HepG2 (cell line): ENCODE measurements at regions not wholly inside any gene's neighbourhood (a gene's known extent, or its start where the extent isn't known, plus 50 kb on each side); places are given as distances from the start of the nearest gene placed in this dataset.

Experiments
- ATAC-seq: fragments of 200-7000 bp; cut with Tn5 transposase; 3 replicates; pipeline ENCODE4 v1.9.1; 2020; ENCODE audit warnings: mild to moderate bottlenecking, moderate library complexity
- BruUV-seq: library from RNA; stranded (reverse); fragments of 400-500 nt; replicated peaks from 2 replicates; lab custom pipeline; 2021; lab: Mats Ljungman, UMichigan
- CTCF ChIA-PET: fragments of 300-600 bp; formaldehyde crosslinking; extraction: SDS; loops from one replicate; lab custom pipeline; 2021; ENCODE audit warnings: low total read pairs, inconsistent platforms, low intra/inter-chr PET ratio; lab: Yijun Ruan, JAX
- POLR2A ChIA-PET: fragments of 350-600 bp; sonication (Branson Sonifier 250); formaldehyde crosslinking; loops from one replicate; lab custom pipeline; 2020; ENCODE audit warnings: antibody characterized with exemption, inconsistent platforms; lab: Yijun Ruan, JAX
- DNase-seq: peaks from one replicate; pipeline ENCODE4 v3.0.0-alpha.2; 2015; ENCODE audit warnings: low spot score
- FAIRE-seq: peaks from 3 replicates; lab custom pipeline; 2011; peaks lifted over from hg19 to GRCh38; lab: Jason Lieb, UNC
- H2AFZ ChIP-seq: one replicate; pipeline ENCODE4 v1.6.1; 2011; ENCODE audit warnings: low read length, inconsistent platforms
- H3K27ac ChIP-seq: fragments of 300-600 bp; 3 replicates; pipeline ENCODE4 v1.8.0; 2011; ENCODE audit warnings: mixed run types, mild to moderate bottlenecking, mixed read lengths, low read length, inconsistent platforms; ENCODE audit not compliant: insufficient read depth; ENCODE audit errors: extremely low read length
- H3K27me3 ChIP-seq, 2 experiments: fragments of 200-600 bp in 1 of 2; 2 replicates in 1 of 2; 3 replicates in 1 of 2; pipeline versions ENCODE4 v1.6.0 to v1.8.0; 2011; ENCODE audit warnings: low read length in 2 of 2, mild to moderate bottlenecking in 2 of 2, moderate library complexity in 2 of 2, inconsistent platforms in 1 of 2; ENCODE audit not compliant: insufficient read depth in 2 of 2, control insufficient read depth in 1 of 2
- H3K36me3 ChIP-seq, 2 experiments: fragments of 200-600 bp in 1 of 2; replicated peaks in 1 of 2; 2 replicates in 1 of 2; 3 replicates in 1 of 2; pipeline versions ENCODE4 v1.5.1 to v1.8.0; 2011; ENCODE audit warnings: low read length in 2 of 2, inconsistent platforms in 1 of 2; ENCODE audit not compliant: insufficient read depth in 2 of 2, control insufficient read depth in 1 of 2
- H3K4me1 ChIP-seq: 2 replicates; pipeline ENCODE4 v1.5.1; 2012; ENCODE audit warnings: low read length, inconsistent platforms; ENCODE audit not compliant: insufficient read depth
- H3K4me2 ChIP-seq: 2 replicates; pipeline ENCODE4 v1.6.0; 2011; ENCODE audit warnings: low read depth, low read length, inconsistent platforms
- H3K4me3 ChIP-seq, 3 experiments: fragments of 200-600 bp in 1 of 3; sonication (generic), shearing (Covaris generic) in 1 of 3; replicated peaks in 1 of 3; 2 replicates each; pipeline ENCODE4 v1.5.1; 2011 to 2016; ENCODE audit warnings: low read length in 3 of 3, inconsistent platforms in 2 of 3, low read depth in 2 of 3, mild to moderate bottlenecking in 2 of 3, control low read depth in 1 of 3, mixed read lengths in 1 of 3; ENCODE audit not compliant: insufficient read depth in 1 of 3
- H3K79me2 ChIP-seq: one replicate; pipeline ENCODE4 v1.6.1; 2011; ENCODE audit warnings: low read length, inconsistent platforms; ENCODE audit not compliant: insufficient read depth
- H3K9ac ChIP-seq: 2 replicates; pipeline ENCODE4 v1.6.0; 2011; ENCODE audit warnings: mild to moderate bottlenecking, low read depth, low read length, inconsistent platforms; ENCODE audit not compliant: insufficient read depth
- H3K9me3 ChIP-seq: 2 replicates; pipeline ENCODE4 v1.5.1; 2012; ENCODE audit warnings: mild to moderate bottlenecking, low read length
- H4K20me1 ChIP-seq: 2 replicates; pipeline ENCODE4 v1.6.0; 2011; ENCODE audit warnings: inconsistent platforms, mild to moderate bottlenecking, low read length, moderate library complexity; ENCODE audit not compliant: insufficient read depth
- CAMTA2 ChIP-seq: sonication (generic); formaldehyde crosslinking; IDR thresholded peaks from 2 replicates; pipeline ENCODE4 v1.4.0; 2020; ENCODE audit warnings: mild to moderate bottlenecking, missing genetic modification reagents, borderline replicate concordance
- FOSL1 ChIP-seq: sonication (generic); formaldehyde crosslinking; IDR thresholded peaks from 2 replicates; pipeline ENCODE4 v1.9.0; 2021; ENCODE audit warnings: missing genetic modification reagents, borderline replicate concordance
- FOSL2 ChIP-seq: sonication (generic); formaldehyde crosslinking; IDR thresholded peaks from 2 replicates; pipeline ENCODE4 v1.4.0; 2020; ENCODE audit warnings: missing genetic modification reagents
- MNT ChIP-seq: fragments of 450-650 bp; IDR thresholded peaks from 2 replicates; pipeline ENCODE4 v1.6.1; 2016
- NCOA2 ChIP-seq: sonication (generic); formaldehyde crosslinking; IDR thresholded peaks from 2 replicates; pipeline ENCODE4 v1.8.0; 2022; ENCODE audit warnings: inconsistent platforms
- POLR2A ChIP-seq, 2 experiments: IDR thresholded peaks; 2 replicates each; pipeline ENCODE4 v1.6.1; 2011; ENCODE audit warnings: low read depth in 2 of 2, low read length in 2 of 2, mild to moderate bottlenecking in 1 of 2, moderate library complexity in 1 of 2; ENCODE audit not compliant: insufficient read depth in 1 of 2
- RBM22 ChIP-seq: fragments of 200-400 bp; formaldehyde crosslinking; optimal IDR thresholded peaks from 2 replicates; pipeline ENCODE3; 2017; ENCODE audit warnings: mild to moderate bottlenecking, low read length, moderate library complexity
- RFX5 ChIP-seq: IDR thresholded peaks from 2 replicates; pipeline ENCODE4 v1.6.1; 2011; ENCODE audit warnings: low read depth, low read length, improper control_type of control experiment
- RFXANK ChIP-seq: IDR thresholded peaks from 2 replicates; pipeline ENCODE4 v1.6.1; 2016
- ZFP36L2 ChIP-seq: sonication (generic); formaldehyde crosslinking; IDR thresholded peaks from 2 replicates; pipeline ENCODE4 v1.4.0; 2020; ENCODE audit warnings: missing genetic modification reagents
- ZNF143 ChIP-seq: sonication (generic); formaldehyde crosslinking; IDR thresholded peaks from 2 replicates; pipeline ENCODE4 v1.4.0; 2020; ENCODE audit warnings: missing genetic modification reagents
- ZNF207 ChIP-seq: fragments of 450-650 bp; IDR thresholded peaks from 2 replicates; pipeline ENCODE4 v1.6.1; 2016; ENCODE audit warnings: antibody characterized with exemption, borderline replicate concordance
- ZNF337 ChIP-seq: sonication (generic); formaldehyde crosslinking; IDR thresholded peaks from 2 replicates; pipeline ENCODE4 v1.5.1; 2020; ENCODE audit warnings: missing genetic modification reagents, low read depth, mild to moderate bottlenecking, borderline replicate concordance
- ZNF432 ChIP-seq: sonication (generic); formaldehyde crosslinking; IDR thresholded peaks from 2 replicates; pipeline ENCODE4 v1.5.0; 2020; ENCODE audit warnings: missing genetic modification reagents, mild to moderate bottlenecking, borderline replicate concordance
- ZNF639 ChIP-seq: conservative IDR thresholded peaks from 2 replicates; pipeline ENCODE4 v1.6.1; 2018; ENCODE audit warnings: missing genetic modification reagents
- ZNF737 ChIP-seq: sonication (generic); formaldehyde crosslinking; IDR thresholded peaks from 2 replicates; pipeline ENCODE4 v1.5.0; 2020; ENCODE audit warnings: missing genetic modification reagents, mild to moderate bottlenecking, borderline replicate concordance
- ZNF878 ChIP-seq: sonication (generic); formaldehyde crosslinking; IDR thresholded peaks from 2 replicates; pipeline ENCODE4 v1.8.1; 2023; ENCODE audit warnings: mild to moderate bottlenecking, missing genetic modification reagents, moderate library complexity
- WGBS: methylation state at CpG from one replicate; pipeline ENCODE4 v1.1.6; 2017; ENCODE audit warnings: low lambda C conversion rate; 5-methylcytosine and 5-hydroxymethylcytosine counted together
- in situ Hi-C: cut with HindIII; loops from 2 replicates; pipeline ENCODE4 v1.10.0; 2017; ENCODE audit warnings: low pct_unique_long_range_greater_than_20kb; ENCODE audit not compliant: extremely low pct_ligation_motif_present
- intact Hi-C: fragments of 100-400 bp; cut with micrococcal nuclease; formaldehyde crosslinking; loops from one replicate; pipeline ENCODE4 v1.10.0; 2022; ENCODE audit not compliant: unreplicated experiment

GRCh38 chrX:147364896-147365295 lies 546.8 kb upstream of the FMR1 start (continued):
- no peak for TF ChIP-seq ZNF639
- no peak for TF ChIP-seq ZNF737 (CRISPR knock-in tag)
- TF ChIP-seq RFXANK (CRISPR knock-in tag): no peak
- no peak for TF ChIP-seq ZNF143 (CRISPR knock-in tag)
- no peak for TF ChIP-seq RBM22

GRCh38 chrX:147351644-147352043 lies 537.1 kb upstream of the CXorf51A start:
- no peaks in the 10 kb centered on the region for H3K27me3 ChIP-seq
- no peak for DNase-seq
- H3K9ac ChIP-seq: no peak overlapping the region
- no peaks in the 10 kb centered on the region for H4K20me1 ChIP-seq
- ATAC-seq: no peak
- H3K9me3 ChIP-seq: peaks cover 17% of the 10 kb centered on the region
- ChIA-PET CTCF (no interaction called here), POLR2A (no interaction called here)
- H3K4me3 ChIP-seq: no peak overlapping the region
- no peak overlapping the region for H2AFZ ChIP-seq
- H3K4me1 ChIP-seq: no peaks in the 10 kb centered on the region
- WGBS: 0% methylated on average over 3 of the region's 3 CpGs
- no peak for FAIRE-seq
- no TSS peak for BruUV-seq
- intact Hi-C loops (no loop called here), in situ Hi-C loops (no loop called here)
- no peak overlapping the region for H3K4me2 ChIP-seq
- no peaks in the 10 kb centered on the region for H3K36me3 ChIP-seq
- no peaks in the 10 kb centered on the region for H3K79me2 ChIP-seq
- TF ChIP-seq POLR2A (IDR thresholded peaks at IDR 0.05; ENCODE audit: insufficient read depth in 1 of 2, low read depth in 2 of 2, low read length in 2 of 2): no peak
- no peak overlapping the region for H3K27ac ChIP-seq

GRCh38 chrX:147343467-147343866 lies 528.9 kb upstream of the CXorf51A start:
- no peaks in the 10 kb centered on the region; the same call in 1 of the 2 replicates for H3K9me3 ChIP-seq
- in situ Hi-C loops: no loop called here
- WGBS: 50% methylated on average over 2 of the region's 6 CpGs
- intact Hi-C loops: no loop called here
- ChIA-PET CTCF (no interaction called here), POLR2A (no interaction called here)
- no TSS peak for BruUV-seq
- no peak overlapping the region for H3K27ac ChIP-seq
- H3K9ac ChIP-seq: no peak overlapping the region
- no peak overlapping the region for H3K4me3 ChIP-seq
- no peak for FAIRE-seq
- no peaks in the 10 kb centered on the region for H3K79me2 ChIP-seq
- H2AFZ ChIP-seq: no peak overlapping the region
- H4K20me1 ChIP-seq: no peaks in the 10 kb centered on the region
- H3K4me1 ChIP-seq: no peaks in the 10 kb centered on the region
- no peaks in the 10 kb centered on the region for H3K27me3 ChIP-seq
- no peak for DNase-seq
- no peak for ATAC-seq
- H3K36me3 ChIP-seq: no peaks in the 10 kb centered on the region
- H3K4me2 ChIP-seq: no peak overlapping the region
- TF ChIP-seq ZFP36L2 (CRISPR knock-in tag) (no peak), ZNF337 (no peak), FOSL1 (CRISPR knock-in tag) (no peak), FOSL2 (CRISPR knock-in tag) (no peak), ZNF878 (CRISPR knock-in tag) (no peak), CAMTA2 (CRISPR knock-in tag) (no peak), ZNF207 (no peak), RFX5 (no peak), ZNF432 (CRISPR knock-in tag) (no peak), NCOA2 (CRISPR knock-in tag) (no peak), MNT (no peak)
